Nephron (organoid): ENCODE measurements at regions not wholly inside any gene's neighbourhood (a gene's known extent, or its start where the extent isn't known, plus 50 kb on each side); places are given as distances from the start of the nearest gene placed in this dataset.

Experiments used
- H3K27ac Mint-ChIP-seq, 3 experiments: 2 replicates each; pipeline ENCODE4 v1.8.0; 2020; ENCODE audit warnings: mixed read lengths in 3 of 3, mild to moderate bottlenecking in 2 of 3, moderate library complexity in 1 of 3
- H3K27me3 Mint-ChIP-seq: 2 replicates; pipeline ENCODE4 v1.8.0; 2021; ENCODE audit warnings: low read depth, mild to moderate bottlenecking, moderate library complexity, mixed read lengths
- H3K36me3 Mint-ChIP-seq: 2 replicates; pipeline ENCODE4 v1.8.0; 2020; ENCODE audit warnings: low read depth, mixed read lengths
- H3K4me1 Mint-ChIP-seq: 2 replicates; pipeline ENCODE4 v1.8.0; 2020; ENCODE audit warnings: mixed read lengths
- H3K4me3 Mint-ChIP-seq, 3 experiments: 2 replicates each; pipeline ENCODE4 v1.8.0; 2020; ENCODE audit warnings: mild to moderate bottlenecking in 3 of 3, mixed read lengths in 3 of 3, moderate library complexity in 2 of 3
- H3K9me3 Mint-ChIP-seq: 2 replicates; pipeline ENCODE4 v1.8.0; 2020; ENCODE audit warnings: mixed read lengths
- CTCF ChIP-seq, 3 experiments: fragments of 200-600 bp; sonication (generic); IDR thresholded peaks; one replicate each; pipeline ENCODE4 v1.5.0; 2021; ENCODE audit warnings: antibody characterized with exemption in 3 of 3; ENCODE audit not compliant: unreplicated experiment in 3 of 3

DNA sequence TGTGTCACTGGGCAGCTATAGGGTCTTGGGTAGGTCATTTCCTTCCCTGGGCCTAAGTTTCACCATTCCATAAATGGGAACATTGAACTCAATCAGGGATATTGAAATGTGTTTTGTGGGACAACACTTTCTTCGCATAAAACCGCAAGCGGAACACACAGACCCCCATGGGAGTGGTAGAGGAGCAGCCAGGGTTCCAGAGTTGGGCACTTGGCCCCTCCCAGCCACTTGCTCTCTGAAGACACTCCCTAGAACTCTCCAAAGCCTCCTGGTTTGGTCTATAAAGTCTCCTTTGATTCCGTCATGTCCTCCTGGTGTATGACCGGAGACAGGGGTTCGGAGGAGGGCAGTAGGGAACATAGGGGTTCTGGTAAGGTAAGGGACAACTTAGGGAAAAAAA, 271.7 kb downstream of the UACA start:
- Mint-ChIP-seq H3K4me1 (peaks cover 44% of the 10 kb centered on the region), H3K4me3 (no peak overlapping the region), H3K36me3 (no peaks in the 10 kb centered on the region), H3K27me3 (peaks cover 61% of the 10 kb centered on the region), H3K27ac (peak overlapping the region in 1 of 3 experiments; percentile 4), H3K9me3 (no peaks in the 10 kb centered on the region)
- no peak for TF ChIP-seq CTCF (IDR thresholded peaks at IDR 0.05; ENCODE audit: unreplicated experiment in 3 of 3)

DNA sequence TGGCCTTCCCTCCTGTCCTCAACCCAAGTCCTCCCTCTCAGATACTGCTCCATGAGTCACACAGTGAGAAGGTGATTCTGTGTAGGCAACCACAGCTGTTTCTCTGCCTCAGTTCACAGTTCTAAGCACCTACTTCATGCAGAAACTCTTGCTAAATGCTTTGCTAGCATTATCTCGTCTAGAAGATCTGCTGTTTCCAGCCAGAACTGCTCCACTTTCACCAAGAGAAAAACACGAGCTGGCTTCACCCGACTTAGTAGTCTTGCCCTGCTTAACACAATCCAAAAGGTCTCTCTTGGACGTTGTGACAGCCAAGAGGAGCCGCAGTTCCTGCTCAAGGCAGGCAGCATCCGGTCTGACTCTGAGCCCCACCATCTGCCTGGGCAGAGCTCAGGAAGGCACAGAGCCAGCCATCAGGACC, 272.1 kb downstream of the UACA start:
- Mint-ChIP-seq H3K4me3 (no peak overlapping the region), H3K27ac (no peak overlapping the region), H3K36me3 (no peaks in the 10 kb centered on the region), H3K27me3 (peaks cover 61% of the 10 kb centered on the region), H3K4me1 (peaks cover 44% of the 10 kb centered on the region), H3K9me3 (no peaks in the 10 kb centered on the region)
- TF ChIP-seq CTCF (IDR thresholded peaks at IDR 0.05; ENCODE audit: unreplicated experiment in 3 of 3): no peak

- no peaks in the 10 kb centered on the region for H3K9me3 Mint-ChIP-seq
- H3K4me3 Mint-ChIP-seq: no peak overlapping the region
- H3K36me3 Mint-ChIP-seq: no peaks in the 10 kb centered on the region
- TF ChIP-seq CTCF (IDR thresholded peaks at IDR 0.05; ENCODE audit: unreplicated experiment in 3 of 3): no peak
- no peak overlapping the region for H3K27ac Mint-ChIP-seq
- H3K27me3 Mint-ChIP-seq: peaks cover 61% of the 10 kb centered on the region
- peaks cover 44% of the 10 kb centered on the region for H3K4me1 Mint-ChIP-seq
Observed at GRCh38 chr15:70490838-70491155, 272.6 kb downstream of the UACA start.

DNA sequence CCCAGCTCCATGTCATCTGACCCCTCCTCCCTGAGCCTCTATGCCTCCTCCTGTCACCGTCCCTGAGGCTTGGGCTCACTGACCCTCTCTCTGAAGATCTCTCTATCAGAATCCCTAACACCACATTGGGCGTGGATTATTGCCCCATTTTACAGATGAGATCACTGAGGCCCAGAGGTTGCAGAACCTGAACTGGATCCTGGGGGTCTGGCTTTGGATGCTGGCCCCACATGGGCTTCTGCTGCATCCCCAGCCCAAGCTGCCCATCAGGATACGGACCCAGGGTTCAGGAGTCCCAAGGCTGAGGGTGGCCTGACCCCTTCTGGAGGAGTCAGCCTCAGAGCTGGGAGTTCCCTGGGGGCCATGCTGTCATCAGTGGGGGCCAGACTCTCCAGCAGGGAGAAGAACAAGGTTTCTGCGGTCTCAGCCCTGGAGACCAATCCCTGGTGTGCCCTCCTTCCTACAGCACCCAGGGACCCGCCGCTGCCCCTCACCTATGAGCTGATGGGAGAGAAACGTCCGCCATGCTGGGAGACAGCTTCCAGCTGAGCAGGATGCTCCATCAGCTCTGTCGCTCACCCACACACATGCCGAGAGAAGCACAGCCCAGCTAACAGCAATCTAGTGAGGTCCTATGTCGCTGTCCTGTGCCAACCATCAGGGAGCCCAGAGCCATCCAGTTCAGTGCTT, 273.1 kb downstream of the UACA start:
- no peaks in the 10 kb centered on the region for H3K36me3 Mint-ChIP-seq
- TF ChIP-seq CTCF (IDR thresholded peaks at IDR 0.05; ENCODE audit: unreplicated experiment in 3 of 3): no peak
- H3K4me1 Mint-ChIP-seq: peaks cover 40% of the 10 kb centered on the region
- no peaks in the 10 kb centered on the region for H3K9me3 Mint-ChIP-seq
- no peak overlapping the region for H3K27ac Mint-ChIP-seq
- H3K4me3 Mint-ChIP-seq: no peak overlapping the region
- H3K27me3 Mint-ChIP-seq: peaks cover 63% of the 10 kb centered on the region

- H3K27ac Mint-ChIP-seq: no peak overlapping the region
Observed at GRCh38 chr15:70488941-70489848, 274.2 kb downstream of the UACA start.

More at GRCh38 chr15:70488941-70489848, 274.2 kb downstream of the UACA start:
- Mint-ChIP-seq H3K4me1 (peaks cover 29% of the 10 kb centered on the region), H3K27me3 (peaks cover 67% of the 10 kb centered on the region), H3K36me3 (no peaks in the 10 kb centered on the region), H3K9me3 (peaks cover 2% of the 10 kb centered on the region), H3K4me3 (no peak overlapping the region)
- TF ChIP-seq CTCF (IDR thresholded peaks at IDR 0.05; ENCODE audit: unreplicated experiment in 3 of 3): no peak
